ENCODE measurements at regions not wholly inside any gene's neighbourhood (a gene's known extent, or its start where the extent isn't known, plus 50 kb on each side); places are given as distances from the start of the nearest gene placed in this dataset.
"Not testable (repeated sequence)": the region's sequence is repeated elsewhere in the genome, so short reads cannot be mapped to it uniquely, and the experiment has no call there.

DNA sequence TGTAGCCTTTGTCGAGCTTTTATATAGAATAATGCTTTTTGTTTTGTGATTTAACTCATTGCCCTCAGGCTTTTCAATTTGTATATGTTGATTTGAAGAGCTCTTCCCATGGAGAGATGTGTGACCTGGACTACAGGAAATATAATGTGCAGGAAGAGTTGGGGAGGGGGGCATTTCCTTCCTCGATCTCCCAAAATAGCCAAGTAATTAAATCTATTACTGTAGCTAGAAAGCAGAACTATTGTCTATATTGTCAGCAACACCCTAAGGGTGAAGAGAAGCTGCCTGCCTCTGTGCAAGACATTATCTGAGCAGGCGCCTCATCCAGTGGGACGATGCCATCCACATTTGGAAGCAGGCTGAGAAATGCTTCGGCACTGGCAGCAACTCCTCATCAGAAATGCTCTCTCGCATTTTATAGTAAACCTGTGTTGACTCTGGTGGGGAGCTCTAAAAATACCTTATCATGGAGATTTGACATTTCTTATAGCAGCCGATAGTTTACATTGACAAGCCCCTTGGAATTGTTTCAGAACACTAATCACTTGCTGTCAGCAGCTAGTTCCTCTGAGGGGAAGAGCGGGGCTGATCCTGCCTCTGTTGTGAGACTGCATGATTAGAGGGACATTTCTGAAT lies 392.5 kb upstream of the RGS6 start:
- DNase-seq: no peak

DNA sequence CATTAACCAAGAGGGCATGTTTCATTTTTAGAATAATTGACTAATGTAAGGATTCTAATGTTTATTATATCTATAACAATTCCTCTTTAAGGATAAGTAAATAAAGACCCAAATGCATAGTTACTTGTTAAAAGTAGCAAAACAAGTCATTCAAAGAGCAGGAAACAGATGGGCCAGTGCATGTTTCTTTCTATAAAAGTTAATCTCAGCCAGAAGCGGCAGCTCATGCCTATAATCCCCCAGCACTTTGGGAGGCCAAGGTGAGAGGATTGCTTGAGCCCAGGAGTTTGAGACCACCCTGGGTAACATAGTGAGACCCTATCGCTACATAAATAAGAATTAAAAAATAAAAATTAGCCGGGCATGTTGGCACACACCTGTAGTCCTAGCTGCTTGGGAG lies 391.0 kb upstream of the RGS6 start:
- no peak for DNase-seq

DNA sequence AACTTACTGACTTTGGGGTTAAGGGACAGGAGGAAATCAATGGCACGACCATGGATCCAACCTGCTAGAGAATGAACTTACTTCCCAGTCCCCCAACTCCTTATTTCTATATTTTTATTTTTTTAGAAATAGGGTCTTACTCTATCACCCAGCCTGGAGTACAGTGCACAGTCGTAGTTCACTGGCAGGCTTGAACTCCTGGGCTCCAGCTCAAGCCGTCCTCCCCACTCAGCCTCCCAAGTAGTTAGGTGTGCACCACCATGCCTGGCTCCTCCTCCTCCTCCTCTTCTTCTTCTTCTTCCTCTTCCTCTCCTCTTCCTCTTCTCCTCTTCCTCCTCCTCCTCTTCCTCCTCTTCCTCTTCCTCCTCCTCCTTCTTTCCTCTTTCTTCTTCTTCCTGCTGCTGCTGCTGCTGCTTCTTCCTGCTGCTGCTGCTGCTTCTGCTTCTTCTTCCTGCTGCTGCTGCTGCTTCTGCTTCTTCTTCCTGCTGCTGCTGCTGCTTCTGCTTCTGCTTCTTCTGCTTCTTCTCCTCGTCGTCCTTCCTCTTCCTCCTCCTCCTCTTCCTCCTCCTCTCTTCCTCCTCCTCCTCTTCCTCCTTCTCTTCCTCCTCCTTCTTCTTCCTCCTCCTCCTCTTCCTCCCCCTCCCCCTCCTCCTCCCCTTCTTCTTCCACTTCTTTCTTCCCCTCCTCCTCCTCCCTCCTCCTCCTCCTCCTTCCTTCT lies 390.1 kb upstream of the RGS6 start:
- no peak for DNase-seq

- no peak for DNase-seq
Observed at GRCh38 chr14:71549421-71550050, 382.7 kb upstream of the RGS6 start.

DNA sequence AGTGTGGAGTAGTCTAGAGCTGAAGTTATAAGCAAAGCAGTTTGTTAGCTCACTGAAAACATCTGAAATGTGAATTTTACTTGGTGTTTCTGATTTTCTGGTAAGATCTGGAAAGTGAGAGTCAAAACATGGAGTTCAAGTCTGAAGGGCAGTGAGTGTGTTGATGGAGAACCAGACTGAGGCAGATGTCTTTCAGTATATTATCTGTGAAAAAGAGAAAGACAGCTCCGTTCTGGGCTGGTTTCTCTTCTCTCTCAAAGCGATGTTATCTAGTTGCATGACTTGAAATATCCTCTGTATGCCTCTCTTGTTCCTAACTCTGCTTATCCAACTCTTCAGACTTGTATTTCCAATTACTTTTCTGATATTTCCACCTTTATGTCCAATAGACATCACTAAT lies 381.9 kb upstream of the RGS6 start:
- no peak for DNase-seq

DNA sequence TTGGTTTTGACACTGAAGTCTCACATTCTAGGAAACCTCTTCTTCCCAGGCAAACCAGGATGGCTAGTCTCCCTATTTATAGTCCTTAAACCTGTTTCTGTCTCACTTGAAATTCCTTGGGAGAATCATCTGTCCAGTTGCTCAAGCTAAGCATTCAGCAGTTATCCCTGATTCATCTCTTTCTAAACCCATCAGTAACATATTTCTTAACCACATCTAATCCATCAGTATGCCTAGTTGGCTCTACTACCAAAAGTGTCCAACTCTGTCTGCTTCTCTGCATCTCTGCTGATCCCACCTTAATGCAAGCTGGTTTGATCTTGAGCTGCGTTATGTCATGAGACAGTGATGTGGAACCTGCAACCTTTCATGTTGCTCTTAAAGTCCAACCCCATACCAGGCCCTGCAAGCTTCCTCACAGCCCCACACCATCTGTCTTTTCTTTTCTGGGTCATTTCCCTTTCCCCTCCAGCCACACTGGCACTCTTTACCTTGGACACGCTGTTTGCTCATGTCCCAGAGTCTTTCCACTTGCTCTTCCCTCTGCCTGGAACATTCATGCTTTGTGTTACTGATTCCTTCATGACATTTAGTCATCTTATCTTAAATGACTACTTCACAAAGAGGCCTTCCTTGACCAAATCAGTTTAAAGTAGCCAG lies 380.8 kb upstream of the RGS6 start:
- no peak for DNase-seq

DNA sequence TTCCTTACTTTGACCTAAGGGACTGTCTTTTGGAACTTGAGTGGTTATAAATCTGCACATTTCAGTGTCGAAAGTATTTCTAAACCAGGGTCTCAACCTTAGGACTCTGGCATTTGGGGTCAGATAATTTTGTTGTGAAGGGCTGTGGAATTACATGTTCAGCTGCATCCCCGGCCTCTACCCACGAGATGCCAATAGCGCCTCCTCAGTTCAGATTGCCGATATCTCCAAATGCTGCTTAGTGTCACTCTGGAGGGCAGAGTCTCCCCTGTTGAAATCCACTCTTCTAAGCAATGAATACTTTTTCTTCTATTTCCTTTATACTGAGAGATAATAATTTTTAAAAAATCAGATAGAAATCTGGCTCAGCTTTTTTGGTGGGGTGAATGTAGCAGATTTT lies 379.4 kb upstream of the RGS6 start:
- no peak for DNase-seq

- DNase-seq: no peak
Observed at GRCh38 chr14:71553779-71554178, 378.4 kb upstream of the RGS6 start.

- no peak for DNase-seq
Observed at GRCh38 chr14:71554323-71554722, 377.9 kb upstream of the RGS6 start.

GRCh38 chr14:71554959-71555612 lies 377.1 kb upstream of the RGS6 start:
- DNase-seq: no peak

- DNase-seq: no peak
Observed at GRCh38 chr14:71555654-71556559, 376.3 kb upstream of the RGS6 start.

GRCh38 chr14:71556730-71557129 lies 375.5 kb upstream of the RGS6 start:
- no peak for DNase-seq

GRCh38 chr14:71557351-71557750 lies 374.9 kb upstream of the RGS6 start:
- no peak for DNase-seq

- DNase-seq: not testable (repeated sequence)
Observed at GRCh38 chr14:71558943-71559342, 373.3 kb upstream of the RGS6 start.

GRCh38 chr14:71560751-71561150 lies 371.5 kb upstream of the RGS6 start:
- no peak for DNase-seq

GRCh38 chr14:71563492-71564153 lies 368.6 kb upstream of the RGS6 start:
- DNase-seq: no peak

GRCh38 chr14:71566276-71566675 lies 366.0 kb upstream of the RGS6 start:
- no peak for DNase-seq

GRCh38 chr14:71567499-71568133 lies 364.6 kb upstream of the RGS6 start:
- not testable (repeated sequence) for DNase-seq

GRCh38 chr14:71574976-71575375 lies 357.3 kb upstream of the RGS6 start:
- no peak for DNase-seq

DNA sequence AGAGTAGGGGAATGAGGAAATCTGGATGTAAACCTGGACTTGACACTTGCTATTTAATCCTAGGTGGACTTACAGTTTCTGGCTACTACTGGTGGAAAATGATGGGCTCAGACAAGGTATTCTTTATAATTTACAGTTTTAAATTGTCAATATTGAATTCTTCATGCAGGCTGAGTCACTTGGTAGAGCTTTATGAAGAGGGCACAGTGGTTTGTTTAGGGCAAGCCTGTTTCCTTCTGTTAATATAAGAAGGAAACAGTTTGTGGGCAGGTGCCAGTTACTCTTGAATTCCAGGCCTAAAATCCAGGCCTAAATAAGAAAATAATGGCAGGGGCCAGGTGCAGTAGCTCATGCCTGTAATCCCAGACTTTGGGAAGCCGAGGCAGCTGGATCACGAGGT lies 355.8 kb upstream of the RGS6 start:
- DNase-seq: no peak

DNA sequence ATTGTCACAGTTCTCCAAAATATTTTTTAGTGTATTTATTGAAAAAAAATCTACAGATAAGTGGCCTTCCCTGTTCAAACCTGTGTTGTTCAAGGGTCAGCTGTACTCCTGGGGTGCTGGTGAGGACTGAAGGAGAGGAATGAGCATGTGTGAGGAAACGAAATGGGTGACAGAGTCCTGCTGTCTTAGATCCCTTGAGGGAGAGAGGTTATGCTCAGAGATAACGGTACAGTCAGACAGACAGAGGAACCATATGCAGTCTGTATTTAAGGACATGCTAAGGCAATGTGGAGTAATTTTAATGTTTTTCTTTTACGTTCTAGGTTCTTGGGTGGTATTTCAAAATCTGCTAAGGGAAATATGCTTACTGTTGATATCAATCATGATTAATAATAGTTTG lies 352.9 kb upstream of the RGS6 start:
- no peak for DNase-seq
